ENCODE measurements at regions not wholly inside any gene's neighbourhood (a gene's known extent, or its start where the extent isn't known, plus 50 kb on each side); places are given as distances from the start of the nearest gene placed in this dataset.

DNA sequence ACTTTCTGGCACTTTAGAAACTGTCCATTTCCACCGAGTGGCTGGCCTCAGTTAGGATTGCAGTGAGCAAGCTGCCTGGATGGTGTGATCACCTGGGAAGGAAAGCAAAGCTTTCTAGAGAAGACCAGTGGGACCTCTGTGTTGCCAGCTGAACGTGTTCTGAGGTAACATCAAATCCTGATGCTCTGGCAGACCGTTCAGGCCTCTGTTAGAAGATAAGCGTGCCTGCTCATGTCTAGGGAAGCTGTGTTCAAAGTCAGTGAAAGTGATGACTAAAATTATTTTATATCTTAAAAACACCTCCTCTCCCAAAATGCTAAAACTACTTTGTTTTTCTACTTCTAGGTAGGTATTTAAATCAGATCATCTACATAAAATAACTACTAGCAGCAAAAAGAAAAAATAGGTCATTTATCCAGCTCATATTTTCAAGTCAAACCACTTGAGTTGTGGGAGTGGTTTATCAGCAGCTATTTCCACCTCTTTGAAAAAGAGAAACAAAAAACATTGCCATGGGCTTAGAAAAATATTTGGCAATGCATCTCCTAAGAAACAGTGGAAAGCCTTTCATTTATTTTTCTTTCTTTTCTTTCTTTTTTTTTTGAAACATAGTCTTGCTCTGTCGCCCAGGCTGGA is 54.8 kb downstream of the CEP43 start:
- TF ChIP-seq, protein P1, sequence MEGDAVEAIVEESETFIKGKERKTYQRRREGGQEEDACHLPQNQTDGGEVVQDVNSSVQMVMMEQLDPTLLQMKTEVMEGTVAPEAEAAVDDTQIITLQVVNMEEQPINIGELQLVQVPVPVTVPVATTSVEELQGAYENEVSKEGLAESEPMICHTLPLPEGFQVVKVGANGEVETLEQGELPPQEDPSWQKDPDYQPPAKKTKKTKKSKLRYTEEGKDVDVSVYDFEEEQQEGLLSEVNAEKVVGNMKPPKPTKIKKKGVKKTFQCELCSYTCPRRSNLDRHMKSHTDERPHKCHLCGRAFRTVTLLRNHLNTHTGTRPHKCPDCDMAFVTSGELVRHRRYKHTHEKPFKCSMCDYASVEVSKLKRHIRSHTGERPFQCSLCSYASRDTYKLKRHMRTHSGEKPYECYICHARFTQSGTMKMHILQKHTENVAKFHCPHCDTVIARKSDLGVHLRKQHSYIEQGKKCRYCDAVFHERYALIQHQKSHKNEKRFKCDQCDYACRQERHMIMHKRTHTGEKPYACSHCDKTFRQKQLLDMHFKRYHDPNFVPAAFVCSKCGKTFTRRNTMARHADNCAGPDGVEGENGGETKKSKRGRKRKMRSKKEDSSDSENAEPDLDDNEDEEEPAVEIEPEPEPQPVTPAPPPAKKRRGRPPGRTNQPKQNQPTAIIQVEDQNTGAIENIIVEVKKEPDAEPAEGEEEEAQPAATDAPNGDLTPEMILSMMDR (conservative IDR thresholded peaks at IDR 0.05 in 1 of 2, IDR thresholded peaks at IDR 0.05 in 1 of 2; ENCODE audit: low read depth in 1 of 2, low read length in 2 of 2) = no peak
- TF ChIP-seq EZH2 (IDR thresholded peaks at IDR 0.05; ENCODE audit: low read length, missing control alignments) = no peak
